Embryonic facial prominence (tissue), 1 donor: ENCODE measurements at regions not wholly inside any gene's neighbourhood (a gene's known extent, or its start where the extent isn't known, plus 50 kb on each side); places are given as distances from the start of the nearest gene placed in this dataset.
"Not testable (repeated sequence)": the region's sequence is repeated elsewhere in the genome, so short reads cannot be mapped to it uniquely, and the experiment has no call there.

Experiments
- DNase-seq: peaks from one replicate; pipeline ENCODE4 v3.0.0-alpha.2; 2016; ENCODE audit errors: extremely low spot score

DNA sequence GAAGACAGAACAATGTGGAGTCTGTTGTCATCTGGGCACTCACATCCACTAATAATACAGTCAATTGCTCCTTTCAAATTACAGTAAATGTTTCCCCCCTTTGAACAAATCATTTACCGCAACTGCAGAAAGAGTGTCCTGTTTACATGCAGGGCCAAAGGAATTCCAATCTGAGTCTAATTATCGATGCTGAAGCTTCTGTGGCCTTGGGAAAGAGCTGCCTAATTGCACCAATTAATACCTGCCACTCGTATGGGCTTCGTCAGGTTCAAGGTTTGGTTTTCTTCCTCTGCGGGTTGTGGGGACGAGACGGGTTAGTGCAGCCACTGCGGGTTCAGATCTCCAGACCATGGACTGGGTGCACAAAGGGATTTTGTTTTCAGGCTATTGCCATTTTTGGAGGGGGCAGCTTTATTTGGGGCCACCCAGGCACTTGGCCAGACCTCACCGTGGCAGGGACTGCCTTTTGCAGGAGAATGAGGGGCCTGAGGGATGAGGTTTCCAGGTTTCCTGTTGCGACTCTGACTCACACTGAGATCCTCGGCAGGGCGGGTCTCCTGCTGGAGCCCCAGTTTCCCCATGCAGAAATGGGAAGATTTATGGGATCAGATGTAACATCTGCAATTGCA lies 147.6 kb downstream of the MIAT start:
- DNase-seq = no peak

DNA sequence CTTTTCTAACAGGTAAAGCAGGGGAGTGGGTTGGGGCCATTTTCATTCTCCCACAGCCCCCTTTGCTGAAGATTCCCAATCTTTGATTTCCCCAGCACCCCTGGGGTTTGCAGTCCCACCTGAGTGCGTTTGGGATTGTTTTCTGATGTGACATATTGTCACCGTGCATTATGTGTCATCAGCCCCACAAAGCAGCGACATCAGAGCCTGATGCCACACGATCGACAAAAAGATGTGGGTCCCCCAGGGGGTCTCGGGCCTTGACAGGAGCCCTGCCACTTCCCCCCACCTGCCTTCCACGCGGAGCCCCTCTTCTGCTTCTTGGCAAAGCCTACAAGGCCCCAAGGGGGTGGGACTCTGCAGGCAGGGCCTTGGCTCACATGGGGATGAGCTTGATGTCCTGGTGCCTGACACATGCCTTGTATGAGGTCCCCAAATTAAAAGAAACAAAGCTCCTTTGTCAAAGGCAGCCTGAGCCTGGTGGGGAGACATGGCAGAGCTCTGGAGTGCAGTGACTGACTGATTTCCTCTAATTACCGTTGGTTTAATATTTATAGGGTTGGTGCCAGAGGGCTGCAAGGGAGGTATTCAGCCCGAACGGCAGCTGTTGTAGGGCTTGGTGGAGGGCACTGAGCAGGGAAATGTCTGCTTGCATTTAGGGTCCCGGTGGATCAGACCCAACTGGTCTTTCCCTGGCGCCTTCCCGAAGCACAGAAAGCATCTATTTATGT lies 149.2 kb downstream of the MIAT start:
- DNase-seq = no peak

DNA sequence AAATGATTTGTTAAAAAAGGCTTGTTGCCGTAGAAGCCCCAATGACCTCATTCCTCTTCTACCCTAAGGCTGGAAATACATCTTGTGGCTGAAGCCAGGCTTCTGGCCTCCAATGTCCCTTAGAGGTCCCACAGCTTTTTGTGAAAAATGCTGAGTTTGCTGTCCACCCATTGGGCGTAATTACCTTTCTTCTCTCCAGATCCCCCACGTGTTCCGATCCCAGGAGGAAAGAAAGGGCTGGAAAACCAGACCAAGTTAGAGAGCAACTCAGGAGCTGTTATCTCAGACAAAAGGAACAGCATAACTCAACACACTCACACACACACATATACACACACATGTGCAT lies 154.2 kb downstream of the MIAT start:
- no peak for DNase-seq

DNA sequence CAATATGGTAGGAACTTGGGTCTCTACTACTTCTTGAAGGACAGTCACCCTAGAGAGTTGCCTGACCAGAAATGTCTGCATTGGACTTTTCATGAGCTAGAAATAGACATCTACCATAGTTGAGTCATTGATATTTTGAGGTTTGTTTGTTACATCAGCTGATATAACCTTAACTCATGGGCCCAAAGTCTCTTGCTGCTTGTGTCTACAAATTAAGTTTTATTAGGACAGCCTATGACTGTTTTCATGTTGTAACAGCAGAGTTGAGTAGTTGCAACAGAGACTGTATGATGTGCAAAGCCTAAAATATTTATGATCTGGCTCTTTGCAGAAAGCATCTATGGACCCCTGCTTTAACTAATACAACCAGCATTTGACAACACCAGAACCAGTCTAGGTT lies 155.3 kb downstream of the MIAT start:
- DNase-seq = no peak

DNA sequence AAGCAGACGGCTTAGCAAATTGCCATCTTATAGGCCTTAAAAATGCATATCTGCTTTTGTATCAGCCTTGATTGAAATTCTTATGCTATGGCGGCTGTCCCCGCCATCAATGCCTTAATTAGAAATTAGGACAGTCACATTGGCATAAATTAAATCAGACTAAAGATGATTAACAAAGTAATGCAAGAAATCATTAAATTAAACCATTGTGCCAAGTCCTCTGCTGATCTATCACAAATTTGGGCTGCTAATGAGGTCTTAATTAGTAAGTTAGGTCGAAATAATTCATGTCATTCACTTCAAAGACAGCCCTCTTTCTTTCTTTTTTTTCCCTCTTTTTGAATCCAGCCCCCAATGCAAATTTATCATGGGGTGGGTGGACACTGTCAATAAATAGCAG lies 159.3 kb downstream of the MIAT start:
- DNase-seq = no peak

DNA sequence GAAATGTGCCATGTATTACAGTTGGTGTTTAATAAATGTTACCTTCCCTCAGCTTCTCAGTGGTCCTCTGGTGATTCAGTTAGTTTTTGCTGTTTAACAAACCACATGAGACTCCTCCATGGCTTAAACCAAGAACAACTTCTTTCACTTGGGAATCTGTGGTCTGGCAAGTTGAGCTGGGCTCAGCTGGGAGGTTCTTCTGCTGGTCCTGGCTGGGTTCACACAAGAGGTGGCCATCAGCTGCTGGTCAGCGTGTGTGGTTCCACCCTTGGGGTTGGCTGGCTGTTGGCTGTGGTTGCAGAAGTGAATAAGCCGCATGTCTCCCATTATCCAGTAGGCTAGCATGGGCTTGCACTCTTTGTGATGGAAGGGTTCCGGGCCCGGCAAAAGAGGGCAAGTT lies 160.5 kb downstream of the MIAT start:
- no peak for DNase-seq

DNA sequence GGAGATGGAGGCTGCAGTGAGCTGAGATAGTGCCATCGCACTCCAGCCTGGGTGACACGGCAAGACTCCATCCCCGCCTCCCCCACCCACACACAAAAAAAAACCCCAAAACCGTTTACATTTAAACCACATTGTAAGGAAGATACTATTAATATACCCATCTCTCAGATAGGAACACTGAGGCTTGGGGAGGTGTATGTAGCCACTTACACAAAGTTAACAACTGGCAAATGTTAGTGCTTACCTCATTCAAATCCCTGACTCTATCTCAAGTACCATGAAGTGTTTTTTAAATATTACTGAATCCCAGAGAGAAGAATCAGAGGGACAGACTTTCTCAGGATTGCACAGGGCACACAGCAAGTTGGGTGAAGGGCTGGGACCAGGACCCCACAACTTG lies 164.5 kb downstream of the MIAT start:
- DNase-seq = no peak

DNA sequence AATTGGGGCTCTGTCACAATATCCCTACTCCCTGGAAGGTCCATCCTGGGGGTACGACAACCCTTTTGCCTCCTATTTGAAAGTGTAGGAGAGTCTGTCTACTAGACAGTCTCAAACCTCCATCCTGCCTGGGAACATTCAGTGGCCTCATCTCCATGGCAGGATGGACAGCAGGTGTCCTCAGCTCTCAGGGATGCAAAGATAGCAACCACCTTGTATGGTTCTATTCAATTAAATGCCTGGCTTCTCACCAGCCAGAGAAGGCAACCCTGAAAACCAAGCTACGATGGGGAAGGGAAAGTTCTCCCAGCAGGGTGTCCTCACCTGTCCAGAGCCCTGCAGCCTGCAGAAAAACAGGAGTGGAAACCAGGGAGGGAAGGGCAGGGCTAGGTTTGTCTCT lies 164.9 kb downstream of the MIAT start:
- DNase-seq = no peak

DNA sequence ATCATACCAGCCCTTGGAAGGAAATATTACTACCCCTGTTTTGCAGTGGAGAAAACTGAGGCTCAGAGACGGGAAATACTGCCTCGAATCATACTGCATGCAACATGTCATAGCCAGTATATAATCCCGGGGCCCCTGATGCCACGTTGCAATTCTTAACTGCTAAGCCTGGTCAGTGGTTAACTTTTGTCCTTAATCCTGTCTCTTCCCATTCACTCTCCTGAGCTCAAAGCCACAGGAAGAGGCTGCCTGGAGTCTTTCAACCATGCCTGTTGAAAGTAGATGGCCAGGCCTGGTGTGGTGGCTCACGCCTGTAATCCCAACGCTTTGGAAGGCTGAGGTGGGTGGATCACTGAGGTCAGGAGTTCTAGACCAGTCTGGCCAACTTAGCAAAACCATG lies 166.6 kb downstream of the MIAT start:
- DNase-seq = no peak

DNA sequence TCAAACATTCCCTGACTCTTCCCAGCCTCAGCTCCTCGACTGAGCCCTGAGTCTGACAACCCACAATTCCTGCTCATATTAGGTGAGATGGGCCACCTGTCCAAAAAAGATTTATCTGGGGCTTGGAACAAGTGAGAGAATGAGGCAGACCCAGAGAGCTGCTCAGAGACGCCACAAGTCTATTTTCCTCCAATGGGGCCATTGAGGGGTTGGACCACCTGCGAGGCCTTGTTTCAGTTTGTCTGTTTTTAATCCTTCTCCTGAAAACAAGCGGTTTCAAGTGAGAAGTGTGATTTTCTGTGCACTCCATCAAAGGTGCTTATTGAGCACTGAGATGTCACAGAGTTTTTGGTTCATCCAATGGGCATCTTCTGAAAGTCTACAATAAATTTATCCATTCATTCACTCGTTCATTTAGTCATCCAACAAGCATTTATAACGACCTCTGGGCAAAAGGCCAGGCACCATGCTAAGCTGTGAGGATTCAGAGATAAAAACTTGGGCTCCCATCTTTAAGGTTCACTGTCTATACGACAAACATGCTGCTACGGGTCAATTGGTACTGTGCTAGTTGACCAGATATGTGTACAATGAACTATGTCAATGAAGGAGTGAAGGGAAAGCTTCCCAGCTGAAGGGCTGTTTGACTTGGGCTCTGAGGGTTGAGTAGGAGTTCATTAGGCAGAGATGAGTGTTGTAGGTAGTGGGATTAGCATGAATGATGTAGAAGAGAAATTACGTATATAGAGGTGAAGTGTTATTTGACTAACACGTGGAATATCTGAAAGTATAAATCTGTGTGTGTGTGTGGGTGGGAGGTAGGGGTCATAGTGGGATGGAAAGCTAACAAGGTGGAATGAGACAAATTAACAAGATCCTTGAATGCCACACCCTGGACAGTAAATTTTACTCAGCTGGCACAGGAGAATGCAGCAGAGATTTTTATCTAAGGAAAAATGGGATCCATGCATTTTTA lies 168.9 kb downstream of the MIAT start:
- DNase-seq = no peak

DNA sequence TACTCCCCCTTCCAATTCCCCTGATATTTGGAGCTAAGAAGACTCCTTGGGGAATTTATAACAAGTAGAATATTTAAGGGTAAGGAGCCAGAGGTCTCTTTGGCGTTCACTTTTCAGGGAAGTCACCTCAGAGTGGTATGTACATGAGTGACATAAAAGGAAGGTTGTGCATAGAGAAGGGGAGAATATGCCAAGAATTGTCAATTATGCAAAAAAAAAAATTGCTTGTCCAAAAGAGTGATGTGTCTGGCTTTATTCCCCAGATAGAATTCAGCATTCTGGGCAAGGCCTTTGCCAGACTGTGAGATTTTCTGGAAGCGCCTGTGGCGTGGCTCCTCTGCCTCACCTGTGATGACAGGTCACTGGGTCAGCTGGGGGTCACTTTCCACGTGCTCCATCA lies 170.2 kb downstream of the MIAT start:
- no peak for DNase-seq

DNA sequence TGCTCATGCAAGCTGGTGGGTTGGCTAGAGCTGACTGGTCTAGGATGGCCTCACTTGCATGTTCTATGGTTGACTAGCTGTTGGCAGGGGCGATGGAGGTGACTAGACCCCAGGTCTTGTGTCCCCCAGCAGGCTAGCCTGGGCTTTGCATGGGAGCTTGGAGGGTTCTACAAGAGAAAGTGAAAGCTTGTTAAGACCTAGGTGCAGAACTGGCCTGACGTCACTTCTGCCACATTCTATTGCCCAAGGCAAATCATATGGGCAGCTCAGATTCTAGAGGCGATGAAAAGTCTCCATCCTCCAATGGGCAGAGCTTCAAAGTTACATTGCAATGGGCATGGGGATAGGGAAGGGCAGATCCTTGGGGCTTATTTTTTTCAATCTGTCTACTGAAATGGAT lies 170.9 kb downstream of the MIAT start:
- no peak for DNase-seq

DNA sequence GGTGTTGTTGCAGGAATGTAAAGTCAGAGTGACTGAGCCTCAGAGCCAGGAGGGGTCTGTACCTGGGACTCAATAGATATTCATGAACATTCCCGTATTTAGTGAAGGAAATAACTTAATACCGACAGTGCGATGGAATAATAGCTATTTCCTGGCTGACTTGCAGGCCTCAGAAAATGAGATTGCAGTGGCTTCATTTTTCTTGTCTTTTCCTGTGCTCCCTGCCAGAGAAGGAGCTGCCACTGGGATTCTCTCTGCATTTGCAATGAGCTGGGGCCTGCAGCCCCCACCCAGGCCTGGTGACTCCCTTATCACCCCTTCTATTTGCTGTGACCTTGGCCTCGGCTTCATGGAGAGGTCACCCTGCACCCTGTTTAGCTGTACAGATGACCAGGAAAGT lies 173.4 kb downstream of the MIAT start:
- no peak for DNase-seq

DNA sequence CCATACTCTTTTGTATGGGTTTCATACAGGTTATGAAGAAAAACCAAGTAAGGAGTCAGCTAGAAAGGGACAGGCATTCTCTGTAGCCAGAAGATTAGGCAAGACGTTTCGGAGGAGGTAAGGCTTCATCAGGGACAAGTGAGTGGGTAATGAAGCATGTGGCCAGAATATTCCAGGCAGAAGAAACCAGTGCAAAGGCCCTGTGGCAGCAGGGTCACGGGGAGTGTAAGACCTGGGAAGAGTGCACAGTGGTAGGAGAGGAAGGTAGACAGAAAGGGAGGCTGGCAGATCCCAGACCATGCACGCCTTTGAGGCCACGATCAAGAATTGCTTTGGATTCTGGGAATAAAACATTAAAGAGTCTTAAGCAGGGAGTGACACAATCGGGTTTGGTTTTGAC lies 177.6 kb downstream of the MIAT start:
- no peak for DNase-seq

DNA sequence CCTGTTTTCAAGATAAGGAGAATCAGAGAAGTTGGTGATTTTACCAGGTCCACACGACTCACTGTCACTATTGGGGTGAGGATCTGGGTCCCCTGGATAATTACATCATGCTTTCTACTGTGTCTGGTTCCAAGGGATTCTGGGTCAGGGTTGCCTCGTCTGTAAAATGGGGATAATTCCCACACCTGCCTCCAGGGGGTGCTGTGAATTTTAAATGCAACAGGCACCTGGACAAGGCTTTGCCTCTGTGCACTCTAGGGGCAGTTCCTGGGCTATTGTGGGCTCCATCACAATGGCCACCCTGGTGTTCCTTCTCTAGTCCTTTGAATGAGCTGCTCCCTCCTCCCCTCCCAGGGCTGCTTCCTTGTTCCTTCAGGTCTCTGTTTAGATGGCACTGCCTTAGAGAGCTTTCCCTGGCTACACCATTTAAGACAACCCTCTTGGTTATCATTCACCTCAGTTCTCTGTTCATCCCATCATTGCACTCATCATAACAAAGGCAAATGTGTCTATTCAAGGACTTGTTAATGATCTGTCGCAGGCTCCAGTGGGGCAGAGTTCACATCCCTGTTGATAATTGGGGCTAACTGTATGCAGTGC lies 178.6 kb downstream of the MIAT start:
- DNase-seq = no peak

DNA sequence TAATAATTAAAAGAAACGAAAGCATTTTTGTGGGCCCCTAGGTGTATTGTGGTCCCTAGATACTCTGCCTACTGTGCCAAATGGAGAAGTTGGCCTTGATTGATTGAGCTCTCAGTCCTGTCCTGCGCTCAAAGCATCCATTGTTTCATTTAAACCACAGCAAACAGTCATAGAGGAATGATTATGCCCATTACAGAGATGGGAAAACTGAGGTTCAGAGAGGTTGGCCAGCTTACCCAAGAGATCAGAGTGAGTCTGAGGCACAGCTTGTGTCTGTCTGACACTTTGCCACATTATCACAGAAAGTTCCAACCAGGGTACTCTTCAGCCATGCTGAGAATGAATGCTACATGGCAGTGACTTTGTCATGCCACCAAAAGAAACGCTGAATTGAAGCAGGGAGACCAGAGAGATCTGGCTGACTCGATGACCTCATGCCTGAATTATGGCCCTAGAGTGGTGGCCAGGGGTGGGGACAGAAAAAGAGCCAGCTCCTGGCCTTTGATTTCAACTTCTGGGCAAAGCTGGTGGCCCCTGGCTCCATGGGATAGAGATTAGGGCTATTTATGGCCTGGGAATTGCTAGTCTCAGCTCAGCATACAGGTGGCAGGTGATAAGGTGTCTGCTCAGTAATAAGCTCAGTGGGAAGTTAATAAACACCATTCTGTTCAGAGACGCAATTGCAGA lies 180.5 kb downstream of the MIAT start:
- no peak for DNase-seq

DNA sequence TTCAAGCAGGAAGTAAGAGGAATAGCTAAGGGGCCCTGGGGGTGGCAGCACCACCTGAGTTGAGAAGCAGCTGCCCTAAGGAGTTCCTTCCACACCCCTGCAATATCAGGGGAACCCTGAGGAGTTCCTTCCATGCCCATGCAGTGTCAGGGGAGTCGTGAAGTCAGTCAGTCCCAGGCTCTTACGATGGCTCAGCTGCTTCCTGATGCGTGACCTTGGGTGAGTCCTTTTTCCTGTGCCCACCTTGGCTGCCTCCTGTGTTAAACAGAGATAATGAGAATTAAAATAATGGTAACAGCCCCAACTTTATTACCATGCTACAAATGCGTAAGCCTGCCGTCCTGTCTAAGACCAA lies 181.1 kb downstream of the MIAT start:
- no peak for DNase-seq

DNA sequence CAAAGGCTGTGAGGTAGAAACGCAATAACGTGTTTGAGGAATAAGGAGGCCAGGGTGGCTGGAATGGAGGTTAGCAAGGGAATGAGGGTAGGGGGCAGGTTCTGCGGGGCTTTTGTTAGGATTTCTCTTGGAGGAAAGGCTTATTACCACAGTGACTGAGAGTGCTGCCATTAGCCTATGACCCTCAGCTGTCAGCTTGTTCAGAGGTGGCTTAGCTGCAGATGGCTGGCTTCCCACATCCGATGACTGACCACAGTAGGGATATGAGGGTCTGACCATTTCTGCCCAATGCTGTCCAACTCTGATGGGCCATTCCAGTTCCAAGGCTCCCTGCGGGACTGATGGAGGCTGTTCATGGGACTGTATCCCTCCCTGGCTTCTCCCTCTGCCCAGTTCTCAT lies 181.8 kb downstream of the MIAT start:
- DNase-seq = no peak

DNA sequence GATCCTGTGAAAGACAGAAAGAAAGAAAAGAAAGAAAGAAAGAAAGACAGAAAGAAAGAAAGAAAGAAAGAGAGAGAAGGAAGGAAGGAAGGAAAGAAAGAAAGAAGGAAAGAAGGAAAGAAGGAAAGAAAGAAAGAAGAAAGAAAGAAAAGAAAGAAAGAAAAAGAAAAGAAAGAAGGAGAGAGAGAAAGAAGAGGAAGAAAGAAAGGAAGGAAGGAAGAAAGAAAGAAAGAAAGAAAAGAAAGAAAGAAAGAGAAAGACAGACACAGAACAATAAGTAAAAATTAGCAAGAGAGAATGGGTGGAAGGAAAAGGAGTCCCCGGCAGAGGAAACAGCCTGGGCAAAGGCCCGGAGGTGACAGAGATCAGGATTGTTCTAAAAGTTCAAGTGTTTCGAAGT lies 183.4 kb downstream of the MIAT start:
- DNase-seq = not testable (repeated sequence)

DNA sequence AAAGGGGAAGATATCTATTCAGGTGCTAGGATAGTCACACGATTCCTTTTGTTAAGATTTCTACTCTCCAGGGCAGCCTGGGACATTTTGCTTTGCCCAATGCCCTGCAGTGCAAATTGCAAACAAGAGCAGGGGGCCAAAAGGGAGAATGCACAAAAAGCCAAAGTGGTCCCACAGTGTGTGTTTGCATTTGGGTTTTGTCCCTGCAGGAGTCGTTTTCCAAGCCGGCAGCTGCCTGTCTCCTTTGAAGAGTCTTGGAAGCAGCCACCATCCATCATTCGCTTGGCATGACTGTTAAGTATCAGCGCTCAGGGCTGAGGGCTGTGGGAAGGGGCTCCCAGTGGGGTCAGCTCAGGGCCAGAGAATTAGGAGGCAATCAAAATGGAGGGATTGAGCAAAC lies 184.7 kb downstream of the MIAT start:
- no peak for DNase-seq

DNA sequence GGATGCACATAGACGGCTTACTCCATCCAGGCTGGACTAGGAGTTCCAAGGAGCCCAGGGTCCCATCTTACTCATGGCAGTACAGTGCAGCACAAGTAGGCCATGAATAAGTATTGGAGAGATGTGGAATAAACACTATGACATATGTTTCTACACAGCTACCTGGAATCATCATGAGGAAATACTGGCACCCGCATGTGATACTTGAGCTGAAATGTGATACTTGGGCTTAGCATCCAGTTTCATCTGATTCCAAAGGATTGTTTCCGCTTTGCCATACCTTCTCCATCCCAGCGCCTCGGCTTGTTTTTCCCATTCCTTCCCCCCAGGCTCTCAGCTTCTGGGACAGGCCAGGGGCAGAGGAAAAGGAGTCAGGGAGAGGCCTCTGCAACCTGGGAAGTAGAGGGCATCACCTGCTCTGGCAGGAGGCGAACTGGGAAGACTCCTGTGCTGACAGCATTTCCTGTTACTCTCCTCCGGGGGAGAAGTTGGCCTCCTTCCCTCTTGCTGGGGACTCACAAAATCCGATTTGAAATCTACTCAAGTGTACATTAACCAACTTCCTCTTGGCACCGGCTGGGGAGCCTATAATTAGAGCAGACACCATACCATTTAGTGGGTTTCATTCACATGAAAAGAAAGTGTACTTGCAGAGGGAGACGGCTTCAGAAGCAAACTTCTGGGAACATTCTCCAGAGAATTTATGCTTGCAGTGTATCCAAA lies 187.8 kb downstream of the MIAT start:
- no peak for DNase-seq
